ENCODE measurements at regions not wholly inside any gene's neighbourhood (a gene's known extent, or its start where the extent isn't known, plus 50 kb on each side); places are given as distances from the start of the nearest gene placed in this dataset.

GRCh38 chr2:59295524-59296162 lies 1054.5 kb upstream of the FANCL start:
- Mint-ChIP-seq H3K9me3 (no peaks in the 10 kb centered on the region), H3K4me1 (ENCODE audit: low read depth) (no peaks in the 10 kb centered on the region), H3K27me3 (ENCODE audit: low read depth) (no peaks in the 10 kb centered on the region), H3K36me3 (ENCODE audit: low read depth) (no peaks in the 10 kb centered on the region), H3K4me3 (no peak overlapping the region), H3K27ac (no peak overlapping the region)

DNA sequence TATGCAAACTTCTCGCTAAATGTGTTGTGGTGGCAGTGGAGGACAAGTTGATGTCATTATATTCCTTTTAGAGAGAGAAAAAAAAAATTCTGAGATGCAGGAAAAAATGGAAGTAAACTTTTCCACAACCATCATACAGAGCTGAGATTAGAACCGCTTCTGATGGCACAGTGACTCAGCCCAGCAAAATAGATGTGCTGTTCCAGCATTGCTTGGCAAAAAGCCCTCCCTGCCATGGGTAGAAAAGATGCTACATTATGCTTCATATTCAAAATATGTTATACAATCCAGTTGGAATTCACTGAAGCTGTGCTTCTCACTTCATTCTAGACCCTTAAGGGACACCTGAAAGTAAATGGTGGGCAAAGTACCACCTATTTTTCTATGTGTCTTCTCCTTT lies 1047.6 kb upstream of the FANCL start:
- Mint-ChIP-seq H3K27me3 (ENCODE audit: low read depth) (no peaks in the 10 kb centered on the region), H3K4me1 (ENCODE audit: low read depth) (no peaks in the 10 kb centered on the region), H3K27ac (no peak overlapping the region), H3K4me3 (no peak overlapping the region), H3K9me3 (no peaks in the 10 kb centered on the region), H3K36me3 (ENCODE audit: low read depth) (no peaks in the 10 kb centered on the region)

DNA sequence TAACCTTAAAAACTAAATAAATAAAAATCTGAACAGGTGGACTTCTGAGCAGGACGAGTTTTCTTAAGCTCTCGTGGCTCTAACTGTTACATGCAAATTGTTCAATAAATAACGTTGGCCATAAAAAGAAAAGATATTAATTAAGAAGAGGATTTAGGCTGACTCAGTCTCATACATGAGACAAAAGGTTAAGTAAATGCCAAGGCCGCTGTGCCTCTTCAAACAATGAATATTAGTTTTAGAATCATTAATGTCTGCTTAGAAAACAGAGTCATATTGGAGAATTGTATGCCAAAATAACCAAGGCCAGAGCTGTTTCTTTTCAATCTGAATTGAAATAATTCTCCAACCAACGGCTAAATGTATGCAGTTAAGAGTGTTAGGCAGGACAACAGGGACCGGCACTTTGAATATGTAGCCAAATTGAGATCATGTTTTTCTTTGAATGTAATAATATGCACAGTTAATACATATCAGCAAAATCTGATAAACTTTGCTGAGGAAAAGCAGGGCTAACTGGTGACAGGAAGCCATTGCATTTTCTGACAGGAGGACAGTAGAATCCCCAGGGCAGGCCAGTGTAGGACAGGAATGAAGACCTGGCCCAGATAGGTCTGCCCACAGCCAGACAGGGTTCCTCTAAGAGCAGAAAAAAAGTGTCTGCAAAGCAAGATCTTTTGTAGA lies 1041.4 kb upstream of the FANCL start:
- Mint-ChIP-seq H3K27me3 (ENCODE audit: low read depth) (no peaks in the 10 kb centered on the region), H3K4me3 (no peak overlapping the region), H3K27ac (no peak overlapping the region), H3K36me3 (ENCODE audit: low read depth) (no peaks in the 10 kb centered on the region), H3K4me1 (ENCODE audit: low read depth) (no peaks in the 10 kb centered on the region), H3K9me3 (no peaks in the 10 kb centered on the region)

GRCh38 chr2:59277671-59278070 lies 1036.5 kb upstream of the FANCL start:
- no peaks in the 10 kb centered on the region for H3K9me3 Mint-ChIP-seq

DNA sequence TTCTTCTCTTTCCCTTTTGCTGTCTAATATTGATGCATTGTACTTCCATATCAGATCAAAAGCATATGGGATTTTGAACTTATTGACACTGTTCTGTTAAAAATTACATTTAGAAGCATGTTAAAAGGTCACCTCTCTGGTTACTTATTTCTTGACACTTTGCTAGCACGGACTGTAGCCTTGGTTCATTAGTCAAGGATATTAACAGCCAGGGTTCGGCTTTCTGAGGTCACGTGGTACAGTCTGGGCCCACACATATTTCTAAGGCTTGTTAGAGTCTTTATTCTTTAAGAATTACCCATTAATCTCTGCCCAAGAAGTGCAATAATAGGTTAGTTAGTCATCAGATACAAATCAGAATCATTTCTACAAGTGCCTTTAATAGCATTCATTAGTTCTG lies 1035.8 kb upstream of the FANCL start:
- Mint-ChIP-seq H3K27ac (no peak overlapping the region), H3K4me1 (ENCODE audit: low read depth) (no peaks in the 10 kb centered on the region), H3K9me3 (no peaks in the 10 kb centered on the region), H3K36me3 (ENCODE audit: low read depth) (no peaks in the 10 kb centered on the region), H3K4me3 (no peak overlapping the region), H3K27me3 (ENCODE audit: low read depth) (no peaks in the 10 kb centered on the region)

More at GRCh38 chr2:59277671-59278070, 1036.5 kb upstream of the FANCL start:
- no peaks in the 10 kb centered on the region for H3K4me1 Mint-ChIP-seq (ENCODE audit: low read depth)
- H3K27ac Mint-ChIP-seq, result no peak overlapping the region
- H3K4me3 Mint-ChIP-seq, result no peak overlapping the region
- H3K36me3 Mint-ChIP-seq (ENCODE audit: low read depth), result no peaks in the 10 kb centered on the region
- H3K27me3 Mint-ChIP-seq (ENCODE audit: low read depth), result no peaks in the 10 kb centered on the region

DNA sequence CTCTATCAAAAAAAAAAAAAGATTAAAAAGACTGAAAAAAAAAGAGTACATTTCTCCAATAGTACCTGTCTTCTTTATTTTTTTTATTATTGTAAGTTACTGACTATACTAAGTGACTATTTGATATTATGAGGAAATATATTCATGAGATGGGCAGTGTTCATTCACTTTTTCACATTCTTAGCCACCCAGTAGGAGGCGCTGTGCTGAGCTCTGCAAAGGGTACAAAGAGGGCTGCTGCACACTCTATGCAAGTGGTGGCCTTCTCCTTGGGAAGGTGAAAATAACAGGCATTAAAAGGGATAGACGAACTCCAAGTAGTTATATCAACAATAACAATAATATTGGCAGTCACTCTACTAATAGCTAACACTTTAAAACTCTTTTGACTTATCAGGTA lies 1034.9 kb upstream of the FANCL start:
- no peaks in the 10 kb centered on the region for H3K9me3 Mint-ChIP-seq
- no peak overlapping the region for H3K4me3 Mint-ChIP-seq
- H3K36me3 Mint-ChIP-seq (ENCODE audit: low read depth), result no peaks in the 10 kb centered on the region
- no peaks in the 10 kb centered on the region for H3K4me1 Mint-ChIP-seq (ENCODE audit: low read depth)
- no peak overlapping the region for H3K27ac Mint-ChIP-seq
- H3K27me3 Mint-ChIP-seq (ENCODE audit: low read depth), result no peaks in the 10 kb centered on the region

- Mint-ChIP-seq H3K36me3 (ENCODE audit: low read depth) (no peaks in the 10 kb centered on the region), H3K27ac (no peak overlapping the region), H3K9me3 (peaks cover 5% of the 10 kb centered on the region), H3K4me1 (ENCODE audit: low read depth) (no peaks in the 10 kb centered on the region), H3K4me3 (no peak overlapping the region), H3K27me3 (ENCODE audit: low read depth) (no peaks in the 10 kb centered on the region)
Measured at GRCh38 chr2:59266453-59266852, 1025.3 kb upstream of the FANCL start.

DNA sequence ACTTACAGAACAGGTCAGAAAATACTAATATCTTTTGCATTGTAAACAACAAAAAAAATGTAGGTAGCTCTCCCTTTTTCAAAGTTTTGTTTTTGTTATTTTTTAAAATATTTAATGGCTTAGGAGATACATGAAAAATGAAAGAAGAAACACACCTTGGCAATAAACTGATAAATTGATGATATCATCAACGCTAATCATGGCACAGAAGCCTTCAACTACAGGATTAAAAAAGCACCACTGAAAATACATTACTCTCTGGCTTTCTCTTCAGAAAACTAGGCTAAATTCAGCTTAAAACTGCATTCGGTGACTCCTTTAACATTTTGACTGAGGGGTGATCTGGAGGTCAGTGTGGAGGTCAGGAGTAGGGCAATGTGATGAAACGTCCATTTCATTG lies 1018.8 kb upstream of the FANCL start:
- no peaks in the 10 kb centered on the region for H3K27me3 Mint-ChIP-seq (ENCODE audit: low read depth)
- no peak overlapping the region for H3K4me3 Mint-ChIP-seq
- no peaks in the 10 kb centered on the region for H3K4me1 Mint-ChIP-seq (ENCODE audit: low read depth)
- H3K36me3 Mint-ChIP-seq (ENCODE audit: low read depth), result no peaks in the 10 kb centered on the region
- no peak overlapping the region for H3K27ac Mint-ChIP-seq
- peaks cover 5% of the 10 kb centered on the region for H3K9me3 Mint-ChIP-seq

GRCh38 chr2:59256290-59256689 lies 1015.2 kb upstream of the FANCL start:
- no peak overlapping the region for H3K27ac Mint-ChIP-seq
- no peaks in the 10 kb centered on the region for H3K27me3 Mint-ChIP-seq (ENCODE audit: low read depth)
- no peak overlapping the region for H3K4me3 Mint-ChIP-seq
- H3K36me3 Mint-ChIP-seq (ENCODE audit: low read depth), result no peaks in the 10 kb centered on the region
- H3K9me3 Mint-ChIP-seq, result no peaks in the 10 kb centered on the region
- no peaks in the 10 kb centered on the region for H3K4me1 Mint-ChIP-seq (ENCODE audit: low read depth)

GRCh38 chr2:59254279-59254678 lies 1013.2 kb upstream of the FANCL start:
- no peaks in the 10 kb centered on the region for H3K27me3 Mint-ChIP-seq (ENCODE audit: low read depth)
- no peak overlapping the region for H3K27ac Mint-ChIP-seq
- H3K9me3 Mint-ChIP-seq, result no peaks in the 10 kb centered on the region
- no peaks in the 10 kb centered on the region for H3K4me1 Mint-ChIP-seq (ENCODE audit: low read depth)
- H3K36me3 Mint-ChIP-seq (ENCODE audit: low read depth), result no peaks in the 10 kb centered on the region
- no peak overlapping the region for H3K4me3 Mint-ChIP-seq

DNA sequence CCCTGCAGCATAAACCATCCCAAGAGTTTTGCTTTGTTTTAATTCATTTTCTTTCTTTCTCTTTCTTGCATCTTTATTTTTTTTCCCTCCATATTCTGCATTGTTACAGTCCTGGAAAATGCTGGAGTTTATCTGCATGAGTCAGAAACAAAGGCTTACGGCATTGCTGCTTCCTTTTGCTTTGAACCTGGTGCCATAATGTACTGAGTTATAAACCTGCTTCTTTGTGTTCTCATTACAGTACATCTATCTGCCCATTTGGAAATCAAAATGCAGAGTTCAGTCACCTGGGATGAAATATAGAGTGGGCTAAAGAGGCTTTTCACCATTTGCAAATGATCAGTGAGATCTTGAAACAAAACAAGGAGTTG lies 1009.2 kb upstream of the FANCL start:
- Mint-ChIP-seq H3K4me1 (ENCODE audit: low read depth) (no peaks in the 10 kb centered on the region), H3K27me3 (ENCODE audit: low read depth) (no peaks in the 10 kb centered on the region), H3K9me3 (no peaks in the 10 kb centered on the region), H3K27ac (no peak overlapping the region), H3K4me3 (no peak overlapping the region), H3K36me3 (ENCODE audit: low read depth) (no peaks in the 10 kb centered on the region)

DNA sequence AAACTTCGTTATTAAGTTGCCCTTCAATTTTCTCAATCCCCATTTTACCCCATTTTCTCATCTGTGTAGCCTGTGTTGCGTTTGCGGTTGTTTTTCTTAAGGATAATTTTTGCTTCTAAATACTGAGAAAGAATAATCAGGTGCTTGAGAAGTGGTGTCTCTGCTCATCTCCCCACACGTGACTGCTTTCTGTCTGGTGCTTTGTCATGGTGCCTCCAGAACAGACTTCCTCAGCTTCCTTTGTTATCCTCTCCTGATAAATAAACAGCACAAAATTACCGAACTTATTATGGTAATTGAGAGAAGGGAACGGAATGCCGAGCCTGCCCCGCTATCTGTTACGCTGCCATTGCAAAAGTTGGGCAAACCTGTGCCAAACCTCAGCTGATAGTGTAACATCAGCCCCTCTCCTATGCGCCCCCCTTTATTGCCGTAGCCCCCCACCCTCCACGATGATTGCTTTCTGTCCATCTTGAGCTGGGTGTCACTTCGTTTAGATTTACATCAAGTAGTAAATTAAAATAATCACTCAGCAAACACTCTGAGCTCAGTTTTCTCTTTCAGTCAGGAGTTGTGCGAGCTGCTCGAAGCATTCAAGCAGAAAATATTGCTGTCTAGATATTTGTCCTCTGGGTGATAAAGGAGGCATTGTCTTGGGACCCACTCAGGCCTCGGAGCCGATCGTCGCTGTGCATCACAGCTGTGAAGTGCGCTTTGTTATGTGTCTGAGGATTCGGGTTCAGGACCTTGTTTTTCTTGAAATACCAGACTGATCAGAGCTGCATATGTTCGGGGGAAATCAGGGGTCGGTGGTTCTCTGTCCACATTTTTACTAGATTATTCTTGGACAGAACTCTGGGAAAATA lies 1008.5 kb upstream of the FANCL start:
- Mint-ChIP-seq H3K27me3 (ENCODE audit: low read depth) (no peaks in the 10 kb centered on the region), H3K9me3 (no peaks in the 10 kb centered on the region), H3K36me3 (ENCODE audit: low read depth) (no peaks in the 10 kb centered on the region), H3K4me1 (ENCODE audit: low read depth) (no peaks in the 10 kb centered on the region), H3K4me3 (no peak overlapping the region), H3K27ac (no peak overlapping the region)

DNA sequence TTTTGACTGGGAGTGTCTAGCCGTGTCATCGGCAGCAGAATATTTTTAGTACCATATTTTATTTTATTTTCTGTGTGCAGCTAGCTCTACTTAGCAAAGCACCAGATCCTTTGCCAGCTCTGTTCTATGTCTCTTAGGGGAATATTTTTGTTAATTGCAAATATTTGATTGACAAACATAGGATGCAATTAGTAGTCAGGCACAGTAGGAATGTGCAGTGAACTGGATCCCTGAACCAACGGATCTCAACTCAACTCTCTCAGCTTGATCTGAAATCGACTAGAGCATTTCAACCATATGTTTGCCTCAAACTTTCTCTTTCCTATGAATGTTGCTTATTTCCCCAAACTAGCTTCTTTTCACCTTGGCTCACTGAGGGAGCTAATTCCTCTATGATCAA lies 998.0 kb upstream of the FANCL start:
- no peaks in the 10 kb centered on the region for H3K4me1 Mint-ChIP-seq (ENCODE audit: low read depth)

GRCh38 chr2:59237311-59237710 lies 996.2 kb upstream of the FANCL start:
- Mint-ChIP-seq H3K36me3 (ENCODE audit: low read depth) (no peaks in the 10 kb centered on the region), H3K27ac (no peak overlapping the region), H3K27me3 (ENCODE audit: low read depth) (no peaks in the 10 kb centered on the region), H3K4me1 (ENCODE audit: low read depth) (no peaks in the 10 kb centered on the region), H3K4me3 (no peak overlapping the region), H3K9me3 (no peaks in the 10 kb centered on the region)

More for the DNA sequence above, 998.0 kb upstream of the FANCL start:
- Mint-ChIP-seq H3K36me3 (ENCODE audit: low read depth) (no peaks in the 10 kb centered on the region), H3K9me3 (no peaks in the 10 kb centered on the region), H3K4me3 (no peak overlapping the region), H3K27me3 (ENCODE audit: low read depth) (no peaks in the 10 kb centered on the region), H3K27ac (no peak overlapping the region)

- Mint-ChIP-seq H3K27ac (no peak overlapping the region), H3K4me3 (no peak overlapping the region)
Measured at GRCh38 chr2:59236723-59237122, 995.6 kb upstream of the FANCL start.

More at GRCh38 chr2:59236723-59237122, 995.6 kb upstream of the FANCL start:
- Mint-ChIP-seq H3K9me3 (no peaks in the 10 kb centered on the region), H3K27me3 (ENCODE audit: low read depth) (no peaks in the 10 kb centered on the region), H3K4me1 (ENCODE audit: low read depth) (no peaks in the 10 kb centered on the region), H3K36me3 (ENCODE audit: low read depth) (no peaks in the 10 kb centered on the region)

Measured in T-helper 1 cell treated with Interleukin-12 subunit alpha and Interleukin-12 subunit beta and Interleukin-4 antibody, amounts not matched to agents 30 μg/mL and 1 μg/mL, for 36 hours (primary cell).